Parathyroid adenoma (tissue), 2 donors: ENCODE measurements at regions not wholly inside any gene's neighbourhood (a gene's known extent, or its start where the extent isn't known, plus 50 kb on each side); places are given as distances from the start of the nearest gene placed in this dataset.

ENCODE experiments used
- H2AFZ ChIP-seq: fragments of 300-600 bp; sonication (generic); one replicate; pipeline ENCODE4 v1.7.0; 2017; ENCODE audit warnings: antibody characterized with exemption, mild to moderate bottlenecking
- H3K27ac ChIP-seq: fragments of 300-600 bp; sonication (generic); one replicate; pipeline ENCODE4 v1.7.0; 2017
- H3K27me3 ChIP-seq: fragments of 300-600 bp; sonication (generic); one replicate; pipeline ENCODE4 v1.7.0; 2017; ENCODE audit warnings: low read length; ENCODE audit not compliant: control insufficient read depth, insufficient read depth
- H3K36me3 ChIP-seq: fragments of 300-600 bp; sonication (generic); one replicate; pipeline ENCODE4 v1.7.0; 2017; ENCODE audit warnings: low read length; ENCODE audit not compliant: control insufficient read depth, insufficient read depth
- H3K4me1 ChIP-seq: fragments of 300-600 bp; sonication (generic); one replicate; pipeline ENCODE4 v1.7.0; 2017; ENCODE audit warnings: control low read depth
- H3K4me2 ChIP-seq: fragments of 300-600 bp; sonication (generic); one replicate; pipeline ENCODE4 v1.7.0; 2017; ENCODE audit warnings: low read length
- H3K4me3 ChIP-seq: fragments of 300-600 bp; sonication (generic); one replicate; pipeline ENCODE4 v1.7.0; 2017; ENCODE audit warnings: low read depth, low read length
- H3K79me2 ChIP-seq: fragments of 300-600 bp; sonication (generic); one replicate; pipeline ENCODE4 v1.7.0; 2017; ENCODE audit warnings: control low read depth
- H3K9ac ChIP-seq: fragments of 300-600 bp; sonication (generic); one replicate; pipeline ENCODE4 v1.7.0; 2017; ENCODE audit warnings: mild to moderate bottlenecking
- H3K9me3 ChIP-seq: fragments of 300-600 bp; sonication (generic); one replicate; pipeline ENCODE4 v1.7.0; 2017; ENCODE audit warnings: low read length; ENCODE audit not compliant: control insufficient read depth
- TF ChIP-seq, protein P1 (sequence below): fragments of 300-600 bp; sonication (generic); IDR thresholded peaks from one replicate; pipeline ENCODE4 v1.7.0; 2017; ENCODE audit warnings: antibody characterized with exemption, mild to moderate bottlenecking
- donor health status: primary hyperparathyroidism.

DNA sequence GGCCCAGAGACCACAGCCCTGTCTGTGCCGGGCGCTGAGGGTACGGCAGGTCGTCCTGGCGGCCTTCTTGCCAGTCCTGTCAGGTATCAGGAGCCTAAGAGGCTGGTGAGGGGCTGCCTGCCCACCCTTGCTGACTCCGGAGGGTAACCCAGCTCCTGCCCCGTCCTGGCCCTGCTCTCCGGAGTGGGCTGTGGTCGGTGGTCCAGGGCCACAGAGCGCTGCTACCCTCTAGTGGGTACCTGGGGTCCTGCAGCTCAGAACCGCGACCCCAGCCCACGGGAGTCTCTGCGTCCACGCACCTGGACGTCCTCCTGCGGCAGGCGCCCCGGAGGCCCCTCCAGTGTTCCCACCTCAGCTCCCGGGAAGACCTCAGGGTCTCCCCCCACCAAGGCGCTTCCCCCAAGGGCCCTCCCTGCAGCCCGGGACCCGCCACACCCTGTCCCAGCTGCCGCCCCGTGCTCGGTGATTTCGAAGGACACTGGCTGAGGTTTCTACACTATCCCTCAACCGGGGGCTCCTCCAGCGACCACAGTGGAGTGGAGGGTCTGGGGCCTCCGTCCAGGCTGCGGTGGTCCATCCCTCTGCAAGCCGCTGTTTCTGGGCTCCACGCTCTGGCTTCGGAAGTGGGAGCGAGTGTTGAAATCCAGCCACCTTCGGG, 75.9 kb upstream of the FBRSL1 start:
- Histone ChIP-seq H3K27me3 (no peaks in the 10 kb centered on the region), H3K27ac (no peak overlapping the region), H3K9me3 (no peaks in the 10 kb centered on the region), H3K4me2 (no peak overlapping the region), H3K4me3 (no peak overlapping the region), H3K36me3 (no peaks in the 10 kb centered on the region), H3K79me2 (no peaks in the 10 kb centered on the region), H3K9ac (no peak overlapping the region), H2AFZ (no peak overlapping the region), H3K4me1 (no peaks in the 10 kb centered on the region)
- TF ChIP-seq, protein P1, sequence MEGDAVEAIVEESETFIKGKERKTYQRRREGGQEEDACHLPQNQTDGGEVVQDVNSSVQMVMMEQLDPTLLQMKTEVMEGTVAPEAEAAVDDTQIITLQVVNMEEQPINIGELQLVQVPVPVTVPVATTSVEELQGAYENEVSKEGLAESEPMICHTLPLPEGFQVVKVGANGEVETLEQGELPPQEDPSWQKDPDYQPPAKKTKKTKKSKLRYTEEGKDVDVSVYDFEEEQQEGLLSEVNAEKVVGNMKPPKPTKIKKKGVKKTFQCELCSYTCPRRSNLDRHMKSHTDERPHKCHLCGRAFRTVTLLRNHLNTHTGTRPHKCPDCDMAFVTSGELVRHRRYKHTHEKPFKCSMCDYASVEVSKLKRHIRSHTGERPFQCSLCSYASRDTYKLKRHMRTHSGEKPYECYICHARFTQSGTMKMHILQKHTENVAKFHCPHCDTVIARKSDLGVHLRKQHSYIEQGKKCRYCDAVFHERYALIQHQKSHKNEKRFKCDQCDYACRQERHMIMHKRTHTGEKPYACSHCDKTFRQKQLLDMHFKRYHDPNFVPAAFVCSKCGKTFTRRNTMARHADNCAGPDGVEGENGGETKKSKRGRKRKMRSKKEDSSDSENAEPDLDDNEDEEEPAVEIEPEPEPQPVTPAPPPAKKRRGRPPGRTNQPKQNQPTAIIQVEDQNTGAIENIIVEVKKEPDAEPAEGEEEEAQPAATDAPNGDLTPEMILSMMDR: peak; percentile 53

DNA sequence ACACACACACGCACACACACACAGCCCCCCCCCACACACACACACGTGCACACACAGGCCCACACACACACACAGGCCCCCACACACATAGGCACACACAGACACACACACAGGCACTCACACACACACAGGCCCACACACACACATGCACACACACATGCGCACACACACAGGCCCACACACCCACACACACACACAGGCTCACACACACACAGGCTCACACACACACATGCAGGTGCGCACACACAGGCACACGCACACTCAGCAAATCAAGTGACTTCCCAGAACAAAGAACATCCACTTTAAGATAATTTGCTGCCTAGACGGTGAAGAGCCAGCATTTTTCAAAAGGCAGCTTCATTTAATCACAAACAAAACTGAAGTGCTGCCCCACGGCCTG, 78.5 kb upstream of the FBRSL1 start:
- Histone ChIP-seq H3K9me3 (no peaks in the 10 kb centered on the region), H3K36me3 (no peaks in the 10 kb centered on the region), H3K4me3 (no peak overlapping the region), H3K27ac (no peak overlapping the region), H3K4me2 (no peak overlapping the region), H2AFZ (no peak overlapping the region), H3K79me2 (no peaks in the 10 kb centered on the region), H3K4me1 (no peaks in the 10 kb centered on the region), H3K9ac (no peak overlapping the region), H3K27me3 (no peaks in the 10 kb centered on the region)
- TF ChIP-seq, protein P1: no peak

DNA sequence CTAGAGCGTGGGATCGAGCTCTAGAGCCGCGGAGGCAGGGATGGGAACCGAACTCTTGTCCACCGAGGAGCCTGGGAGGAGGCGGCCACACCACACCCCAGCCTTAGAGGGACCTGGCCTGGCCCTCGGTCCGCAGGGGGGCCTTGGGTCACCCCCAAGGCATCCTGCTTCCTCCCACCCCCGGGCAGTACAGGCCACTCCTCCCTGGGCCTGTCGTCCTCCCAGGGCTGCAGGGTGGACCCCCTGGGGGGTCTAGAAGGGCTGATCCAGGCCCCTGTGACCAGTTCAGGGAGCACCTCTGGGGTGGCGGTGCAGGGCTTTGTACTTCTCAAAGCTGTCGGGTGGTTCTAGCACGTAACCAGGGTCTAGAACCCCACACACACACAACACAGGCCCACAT, 79.1 kb upstream of the FBRSL1 start:
- no peak overlapping the region for H3K9ac ChIP-seq
- H3K9me3 ChIP-seq: no peaks in the 10 kb centered on the region
- no peaks in the 10 kb centered on the region for H3K36me3 ChIP-seq
- no peak overlapping the region for H3K27ac ChIP-seq
- no peak overlapping the region for H3K4me2 ChIP-seq
- H3K4me3 ChIP-seq: no peak overlapping the region
- no peaks in the 10 kb centered on the region for H3K27me3 ChIP-seq
- TF ChIP-seq, protein P1: no peak
- H3K4me1 ChIP-seq: no peaks in the 10 kb centered on the region
- no peak overlapping the region for H2AFZ ChIP-seq
- H3K79me2 ChIP-seq: no peaks in the 10 kb centered on the region

DNA sequence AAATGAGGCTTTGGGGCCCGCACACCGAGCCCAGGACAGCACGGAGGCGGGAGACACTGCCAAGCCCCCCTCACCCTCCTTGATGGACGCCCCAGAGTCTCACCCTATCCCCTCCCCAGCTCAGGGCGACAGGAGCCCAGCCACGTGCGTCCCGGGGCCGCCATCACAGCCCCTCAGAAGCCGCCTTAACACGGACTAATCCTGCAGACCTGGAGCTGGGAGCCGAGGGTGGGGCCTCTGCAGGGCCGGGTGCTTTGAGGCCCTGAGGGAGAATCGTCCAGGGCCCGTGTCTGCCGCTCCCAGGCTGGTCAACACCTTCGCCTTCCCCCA, 79.7 kb upstream of the FBRSL1 start:
- no peak overlapping the region for H3K9ac ChIP-seq
- no peaks in the 10 kb centered on the region for H3K27me3 ChIP-seq
- H3K36me3 ChIP-seq: no peaks in the 10 kb centered on the region
- no peaks in the 10 kb centered on the region for H3K79me2 ChIP-seq
- TF ChIP-seq, protein P1: no peak
- no peak overlapping the region for H2AFZ ChIP-seq
- H3K4me3 ChIP-seq: no peak overlapping the region
- no peak overlapping the region for H3K27ac ChIP-seq
- no peaks in the 10 kb centered on the region for H3K9me3 ChIP-seq
- H3K4me2 ChIP-seq: no peak overlapping the region
- no peaks in the 10 kb centered on the region for H3K4me1 ChIP-seq
